Epithelial cell of proximal tubule (primary cell): ENCODE measurements at regions not wholly inside any gene's neighbourhood (a gene's known extent, or its start where the extent isn't known, plus 50 kb on each side); places are given as distances from the start of the nearest gene placed in this dataset.

Experiments used
- DNase-seq: peaks from one replicate; pipeline ENCODE4 v3.0.0-alpha.2; 2011; ENCODE audit warnings: low read depth
- H3K4me3 ChIP-seq: 2 replicates; pipeline ENCODE4 v1.5.1; 2011; ENCODE audit warnings: low read depth, mild to moderate bottlenecking, low read length
- CTCF ChIP-seq: conservative IDR thresholded peaks from 2 replicates; pipeline ENCODE4 v1.5.1; 2012; ENCODE audit warnings: low read depth, mild to moderate bottlenecking, low read length

GRCh38 chr1:232690285-232690935, 60.5 kb upstream of the SIPA1L2 start:
- no peak for DNase-seq
- H3K4me3 ChIP-seq = no peak overlapping the region
- no peak for TF ChIP-seq CTCF

GRCh38 chr1:232694475-232694874, 64.5 kb upstream of the SIPA1L2 start:
- H3K4me3 ChIP-seq = no peak overlapping the region
- no peak for DNase-seq
- TF ChIP-seq CTCF = no peak

- no peak for DNase-seq
- no peak overlapping the region for H3K4me3 ChIP-seq
- no peak for TF ChIP-seq CTCF
Observed at GRCh38 chr1:232695621-232696385, 65.9 kb upstream of the SIPA1L2 start.

DNA sequence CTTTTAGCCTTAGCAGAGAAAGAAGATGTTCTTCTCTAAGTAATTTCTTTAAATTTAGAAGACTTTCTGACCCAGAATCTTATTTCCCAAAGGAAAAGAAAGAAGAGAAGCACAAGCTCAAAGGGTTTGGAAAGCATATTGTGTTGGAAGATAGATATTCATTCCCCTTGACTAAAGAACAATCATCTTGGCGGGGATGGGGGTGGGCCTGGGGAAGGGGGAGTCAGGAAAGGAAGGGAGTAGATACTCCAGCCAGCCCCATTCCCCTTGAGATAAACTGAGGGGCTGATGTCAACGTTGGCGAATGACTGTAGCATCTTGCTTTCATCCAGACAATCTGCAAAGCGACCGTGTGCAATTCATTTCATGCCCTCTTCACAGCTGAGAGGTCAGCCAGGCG, 66.5 kb upstream of the SIPA1L2 start:
- no peak overlapping the region for H3K4me3 ChIP-seq
- no peak for TF ChIP-seq CTCF
- no peak for DNase-seq

GRCh38 chr1:232697187-232697822, 67.4 kb upstream of the SIPA1L2 start:
- DNase-seq = no peak
- no peak for TF ChIP-seq CTCF
- H3K4me3 ChIP-seq = no peak overlapping the region

DNA sequence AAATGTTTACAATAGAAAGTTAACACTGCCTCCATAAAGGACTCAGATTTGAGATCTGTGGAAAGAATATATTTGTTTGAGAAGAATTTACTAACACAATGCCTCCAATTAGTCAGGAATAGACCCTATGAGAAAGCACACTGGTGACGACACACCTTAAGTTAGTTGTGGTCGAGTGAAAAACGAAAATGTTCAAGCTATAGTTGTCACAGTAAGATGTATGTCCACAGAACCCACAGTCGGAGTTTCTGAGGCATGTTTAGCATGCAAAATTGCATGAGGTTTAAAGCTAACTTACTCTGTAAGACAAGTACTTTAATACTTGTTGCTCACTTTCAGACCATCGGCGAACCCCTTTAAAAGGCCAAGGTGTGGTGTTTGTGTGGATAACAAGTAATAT, 69.9 kb upstream of the SIPA1L2 start:
- TF ChIP-seq CTCF = no peak
- H3K4me3 ChIP-seq = no peak overlapping the region
- no peak for DNase-seq
